Calu3 (cell line): ENCODE measurements at regions not wholly inside any gene's neighbourhood (a gene's known extent, or its start where the extent isn't known, plus 50 kb on each side); places are given as distances from the start of the nearest gene placed in this dataset.

Experiments used
- BruUV-seq: library from RNA; stranded (reverse); fragments of 400-500 nt; replicated peaks from 2 replicates; lab custom pipeline; 2021; lab: Mats Ljungman, UMichigan
- CTCF ChIA-PET: fragments of 300-600 bp; sonication (Branson Sonifier 250); formaldehyde crosslinking; loops from one replicate; lab custom pipeline; 2022; ENCODE audit warnings: antibody characterized with exemption; lab: Charles Lee
- DNase-seq: peaks from one replicate; pipeline ENCODE4 v3.0.0; 2022
- H3K27ac Mint-ChIP-seq: one replicate; pipeline ENCODE4 v1.8.0; 2022; ENCODE audit warnings: mixed read lengths; ENCODE audit not compliant: unreplicated experiment
- H3K27me3 Mint-ChIP-seq: one replicate; pipeline ENCODE4 v1.8.0; 2022; ENCODE audit warnings: mixed read lengths; ENCODE audit not compliant: unreplicated experiment
- H3K36me3 Mint-ChIP-seq: one replicate; pipeline ENCODE4 v1.8.0; 2022; ENCODE audit warnings: mild to moderate bottlenecking, moderate library complexity, mixed read lengths; ENCODE audit not compliant: insufficient read depth, unreplicated experiment
- H3K4me1 Mint-ChIP-seq: one replicate; pipeline ENCODE4 v1.8.0; 2022; ENCODE audit warnings: mild to moderate bottlenecking, low read depth, mixed read lengths; ENCODE audit not compliant: unreplicated experiment
- H3K4me3 Mint-ChIP-seq: one replicate; pipeline ENCODE4 v1.8.0; 2022; ENCODE audit warnings: mild to moderate bottlenecking, low read depth, moderate library complexity, mixed read lengths; ENCODE audit not compliant: unreplicated experiment
- H3K9me3 Mint-ChIP-seq: one replicate; pipeline ENCODE4 v1.8.0; 2022; ENCODE audit warnings: low read depth, mixed read lengths; ENCODE audit not compliant: unreplicated experiment
- CTCF ChIP-seq: fragments of 200-600 bp; IDR thresholded peaks from one replicate; pipeline ENCODE4 v1.8.0; 2022; ENCODE audit warnings: antibody characterized with exemption; ENCODE audit not compliant: unreplicated experiment
- intact Hi-C: fragments of 100-400 bp; cut with micrococcal nuclease; formaldehyde crosslinking; loops from one replicate; pipeline ENCODE4 v1.10.0; 2022; ENCODE audit not compliant: unreplicated experiment

- Mint-ChIP-seq H3K4me1 (no peaks in the 10 kb centered on the region), H3K4me3 (no peak overlapping the region), H3K9me3 (peaks cover 3% of the 10 kb centered on the region), H3K27ac (no peak overlapping the region), H3K27me3 (no peaks in the 10 kb centered on the region), H3K36me3 (no peaks in the 10 kb centered on the region)
- BruUV-seq: no TSS peak
- no peak for DNase-seq
- CTCF ChIA-PET: no interaction called here
- no peak for TF ChIP-seq CTCF
- intact Hi-C loops: no loop called here
Measured at GRCh38 chr3:106018929-106019550, 150.2 kb upstream of the CBLB start.

- BruUV-seq: no TSS peak
- Mint-ChIP-seq H3K36me3 (no peaks in the 10 kb centered on the region), H3K27me3 (no peaks in the 10 kb centered on the region), H3K9me3 (no peaks in the 10 kb centered on the region), H3K4me3 (no peak overlapping the region), H3K4me1 (peaks cover 18% of the 10 kb centered on the region), H3K27ac (no peak overlapping the region)
- no peak for DNase-seq
- intact Hi-C loops: loop anchor here (10.0 kb wide), 1 partner anchor 312 kb away; no protein-coding TSS in a partner anchor
- no peak for TF ChIP-seq CTCF
- CTCF ChIA-PET: no interaction called here
Measured at GRCh38 chr3:106022913-106023312, 154.1 kb upstream of the CBLB start.

- H3K27ac Mint-ChIP-seq: no peak overlapping the region
- CTCF ChIA-PET: no interaction called here
Measured at GRCh38 chr3:106025151-106025722, 156.4 kb upstream of the CBLB start.

GRCh38 chr3:106029954-106030626, 161.3 kb upstream of the CBLB start:
- Mint-ChIP-seq H3K4me1 (peaks cover 38% of the 10 kb centered on the region), H3K27me3 (no peaks in the 10 kb centered on the region), H3K36me3 (no peaks in the 10 kb centered on the region), H3K4me3 (no peak overlapping the region), H3K27ac (no peak overlapping the region), H3K9me3 (no peaks in the 10 kb centered on the region)
- DNase-seq: no peak
- BruUV-seq: no TSS peak
- no peak for TF ChIP-seq CTCF
- CTCF ChIA-PET: no interaction called here
- intact Hi-C loops: loop anchor here (10.0 kb wide), 1 partner anchor 305 kb away; no protein-coding TSS in a partner anchor

More at GRCh38 chr3:106025151-106025722, 156.4 kb upstream of the CBLB start:
- H3K36me3 Mint-ChIP-seq: no peaks in the 10 kb centered on the region
- TF ChIP-seq CTCF: no peak
- no peaks in the 10 kb centered on the region for H3K27me3 Mint-ChIP-seq
- intact Hi-C loops: loop anchor here (10.0 kb wide), 1 partner anchor 310 kb away; no protein-coding TSS in a partner anchor
- no peak overlapping the region for H3K4me3 Mint-ChIP-seq
- H3K4me1 Mint-ChIP-seq: peaks cover 18% of the 10 kb centered on the region
- no peaks in the 10 kb centered on the region for H3K9me3 Mint-ChIP-seq
- DNase-seq: no peak
- no TSS peak for BruUV-seq
